Coronary artery (tissue), 2 donors: ENCODE measurements at regions not wholly inside any gene's neighbourhood (a gene's known extent, or its start where the extent isn't known, plus 50 kb on each side); places are given as distances from the start of the nearest gene placed in this dataset.

ENCODE experiments used
- DNase-seq: peaks from one replicate; pipeline ENCODE4 v3.0.0-alpha.2; 2017; ENCODE audit warnings: low spot score
- H3K27ac ChIP-seq, 2 donors: fragments of 200-600 bp; sonication (generic); one replicate each; pipeline ENCODE4 v1.5.1; 2016 to 2019
- H3K4me3 ChIP-seq: fragments of 200-600 bp; sonication (generic); 2 replicates; pipeline ENCODE4 v1.5.1; 2016; ENCODE audit warnings: mild to moderate bottlenecking, moderate library complexity
- CTCF ChIP-seq: fragments of 200-600 bp; sonication (generic); IDR thresholded peaks from one replicate; pipeline ENCODE4 v1.5.1; 2019; ENCODE audit warnings: antibody characterized with exemption

- no peak for TF ChIP-seq CTCF
- DNase-seq: no peak
- Histone ChIP-seq H3K4me3 (no peak overlapping the region), H3K27ac (peak overlapping the region; percentile 50 to 55)
Observed at GRCh38 chr1:218660678-218661053, 315.5 kb downstream of the TGFB2 start.

GRCh38 chr1:218661411-218661810 is 316.3 kb downstream of the TGFB2 start:
- no peak for TF ChIP-seq CTCF
- DNase-seq: no peak
- H3K27ac ChIP-seq: no peak overlapping the region
- no peak overlapping the region for H3K4me3 ChIP-seq

DNA sequence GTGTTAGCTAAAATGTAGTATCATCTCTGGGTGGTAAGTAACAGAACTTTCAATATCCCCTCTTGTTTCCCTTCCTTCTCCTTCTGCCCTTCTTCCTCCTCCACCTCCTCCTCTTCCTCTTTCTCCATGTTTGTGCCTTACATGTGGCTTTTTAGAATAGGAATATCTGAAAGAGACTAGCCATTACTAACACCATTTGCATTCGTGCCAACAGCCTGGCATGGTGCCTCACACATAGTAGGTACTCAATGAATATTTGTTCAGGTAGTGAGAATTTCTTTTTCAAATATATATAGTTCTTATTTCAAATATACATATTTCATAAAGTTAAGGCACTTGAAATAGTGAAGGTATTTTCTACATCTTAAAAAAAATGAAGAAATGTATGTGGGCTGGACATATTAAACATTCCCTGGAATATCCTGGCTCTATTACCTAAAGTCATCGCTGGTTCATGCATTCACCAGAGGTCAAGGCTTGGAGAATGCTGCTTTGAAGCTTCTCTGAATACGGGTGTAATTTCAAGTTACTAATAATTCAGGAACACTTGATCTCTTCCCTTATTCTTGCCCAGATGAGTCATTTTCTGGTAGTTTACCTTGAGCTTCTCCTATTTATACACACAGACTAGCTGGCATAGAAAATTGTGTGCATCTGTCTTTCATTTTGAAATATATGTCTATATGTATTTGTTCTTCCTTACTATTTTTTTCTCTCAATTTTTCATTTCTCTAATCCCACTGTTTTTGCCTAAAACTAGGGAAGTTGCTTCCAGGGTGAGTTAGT is 319.4 kb downstream of the TGFB2 start:
- no peak for DNase-seq
- no peak for TF ChIP-seq CTCF
- H3K4me3 ChIP-seq: peak overlapping the region; percentile 4
- H3K27ac ChIP-seq: peak overlapping the region; percentile 24 to 41

- Histone ChIP-seq H3K4me3 (peak overlapping the region; percentile 4), H3K27ac (peak overlapping the region; percentile 24 to 41)
- peak; percentile 85 for DNase-seq
- no peak for TF ChIP-seq CTCF
Observed at GRCh38 chr1:218665221-218665620, 320.1 kb downstream of the TGFB2 start.

- no peak for TF ChIP-seq CTCF
- peak overlapping the region in 1 of 2 donors; percentile 13 for H3K27ac ChIP-seq
- no peak overlapping the region for H3K4me3 ChIP-seq
- DNase-seq: no peak
Observed at GRCh38 chr1:218666263-218666662, 321.1 kb downstream of the TGFB2 start.

DNA sequence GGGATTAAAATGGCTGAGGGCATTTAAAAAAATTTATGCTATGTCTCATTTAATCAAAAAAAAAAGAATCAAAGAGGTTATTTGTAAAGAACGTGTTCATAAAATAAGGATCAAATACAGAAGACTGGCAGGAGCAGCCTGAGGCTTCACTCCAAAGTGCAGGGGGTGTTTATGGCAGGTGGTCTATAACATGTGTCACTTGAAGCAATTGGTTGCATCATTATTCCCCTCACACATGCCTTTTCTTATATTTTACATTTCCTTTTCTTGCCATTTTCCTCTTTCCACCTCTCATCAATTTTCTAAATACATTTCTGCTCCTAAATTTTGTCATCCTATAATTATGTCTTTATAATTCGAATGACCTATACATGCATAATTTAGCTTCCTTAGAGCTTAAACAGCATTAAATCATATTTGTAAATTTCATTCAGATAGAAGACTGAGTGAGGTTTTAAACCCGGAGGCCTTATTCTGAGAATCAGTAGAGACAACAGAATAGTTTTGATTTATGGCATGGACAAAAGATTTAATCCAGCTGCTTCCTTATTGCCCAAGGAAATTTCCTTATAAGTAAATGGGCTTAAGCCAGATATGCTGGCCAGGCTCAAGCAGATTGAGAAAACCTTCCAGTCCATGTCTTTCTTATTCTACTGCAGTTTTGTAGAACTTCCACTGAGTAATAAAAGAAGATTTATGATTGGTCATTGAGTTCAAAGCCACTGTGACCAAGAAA is 322.8 kb downstream of the TGFB2 start:
- no peak for TF ChIP-seq CTCF
- Histone ChIP-seq H3K4me3 (no peak overlapping the region), H3K27ac (no peak overlapping the region)
- DNase-seq: no peak

DNA sequence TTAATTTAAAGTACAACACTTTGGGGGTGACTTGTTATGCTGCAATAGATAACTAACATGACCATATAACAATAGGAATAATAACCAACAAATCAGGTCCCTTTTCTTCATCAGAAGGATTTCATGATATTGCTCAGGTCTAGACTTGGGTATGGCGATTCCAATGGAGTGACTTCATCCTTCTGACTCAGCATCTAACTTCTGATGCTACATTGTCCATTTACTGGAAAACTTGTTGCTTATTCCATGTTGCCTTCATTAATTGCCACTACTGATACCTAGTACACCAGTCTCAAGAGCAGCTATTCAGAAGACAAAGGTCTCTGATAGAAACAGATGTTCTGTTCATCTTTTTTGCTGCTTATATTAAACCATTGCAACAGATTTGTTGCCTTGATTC is 324.3 kb downstream of the TGFB2 start:
- TF ChIP-seq CTCF: no peak

More for the DNA sequence above, 324.3 kb downstream of the TGFB2 start:
- H3K4me3 ChIP-seq: no peak overlapping the region
- DNase-seq: no peak
- no peak overlapping the region for H3K27ac ChIP-seq
